SU-DHL-6 (cell line): ENCODE measurements at regions not wholly inside any gene's neighbourhood (a gene's known extent, or its start where the extent isn't known, plus 50 kb on each side); places are given as distances from the start of the nearest gene placed in this dataset.

Source experiments
- H2AFZ ChIP-seq: fragments of 200-600 bp; sonication (generic); 2 replicates; pipeline ENCODE4 v1.6.1; 2014; ENCODE audit warnings: low read depth, mild to moderate bottlenecking, moderate library complexity, mixed read lengths, antibody characterized with exemption, low read length; ENCODE audit not compliant: severe bottlenecking
- H3F3A ChIP-seq: fragments of 200-600 bp; shearing (Covaris generic); 2 replicates; pipeline ENCODE4 v1.6.0; 2016; ENCODE audit warnings: antibody characterized with exemption, mild to moderate bottlenecking; ENCODE audit not compliant: insufficient read depth
- H3K27ac ChIP-seq: fragments of 200-600 bp; sonication (generic); 2 replicates; pipeline ENCODE4 v1.5.1; 2016; ENCODE audit warnings: low read depth, mild to moderate bottlenecking, low read length, moderate library complexity, mixed read lengths
- H3K27me3 ChIP-seq: fragments of 200-600 bp; sonication (generic), shearing (Covaris generic); 2 replicates; pipeline ENCODE4 v1.6.0; 2014; ENCODE audit warnings: mild to moderate bottlenecking, low read length
- H3K36me3 ChIP-seq: fragments of 200-600 bp; sonication (generic); 2 replicates; pipeline ENCODE4 v1.6.1; 2014; ENCODE audit warnings: mild to moderate bottlenecking, low read length, mixed read lengths
- H3K4me2 ChIP-seq: fragments of 300-600, 200-600 bp; shearing (Covaris generic), sonication (generic); 2 replicates; pipeline ENCODE4 v1.6.0; 2014; ENCODE audit warnings: low read length, low read depth, mild to moderate bottlenecking; ENCODE audit not compliant: poor library complexity, severe bottlenecking
- H3K4me3 ChIP-seq: fragments of 200-600 bp; sonication (generic); 2 replicates; pipeline ENCODE4 v1.5.1; 2014; ENCODE audit warnings: antibody characterized with exemption, low read length, mild to moderate bottlenecking, mixed read lengths; ENCODE audit not compliant: insufficient read depth, poor library complexity, severe bottlenecking
- H3K79me2 ChIP-seq: fragments of 200-600 bp; sonication (generic); 2 replicates; pipeline ENCODE4 v1.6.1; 2014; ENCODE audit warnings: mild to moderate bottlenecking, low read length, moderate library complexity; ENCODE audit not compliant: insufficient read depth
- H3K9ac ChIP-seq: fragments of 200-600 bp; sonication (generic); 2 replicates; pipeline ENCODE4 v1.7.0; 2014; ENCODE audit warnings: mild to moderate bottlenecking, low read length
- H3K9me2 ChIP-seq: fragments of 200-600 bp; sonication (generic); replicated peaks from 2 replicates; pipeline ENCODE4 v1.6.1; 2014; ENCODE audit warnings: low read length; ENCODE audit not compliant: insufficient read depth
- H3K9me3 ChIP-seq: fragments of 200-600 bp; sonication (generic); 2 replicates; pipeline ENCODE4 v1.6.1; 2014; ENCODE audit warnings: low read length, mixed read lengths; ENCODE audit not compliant: insufficient read depth
- H4K20me1 ChIP-seq: fragments of 200-600 bp; sonication (generic); 2 replicates; pipeline ENCODE4 v1.6.1; 2014; ENCODE audit warnings: low read depth, mild to moderate bottlenecking, antibody characterized with exemption, low read length, moderate library complexity, mixed read lengths
- EZH2phosphoT487 ChIP-seq: fragments of 200-600 bp; sonication (generic), shearing (Covaris generic); conservative IDR thresholded peaks from 2 replicates; pipeline ENCODE4 v1.6.1; 2018; ENCODE audit warnings: mild to moderate bottlenecking, antibody characterized with exemption, low read length, moderate library complexity, mixed read lengths
- TF ChIP-seq, protein P1 (sequence below): fragments of 200-600 bp; sonication (generic); IDR thresholded peaks from one replicate; pipeline ENCODE4 v1.5.1; 2017; ENCODE audit warnings: antibody characterized with exemption, mild to moderate bottlenecking, low read length, moderate library complexity; ENCODE audit not compliant: insufficient read depth, poor library complexity, severe bottlenecking

DNA sequence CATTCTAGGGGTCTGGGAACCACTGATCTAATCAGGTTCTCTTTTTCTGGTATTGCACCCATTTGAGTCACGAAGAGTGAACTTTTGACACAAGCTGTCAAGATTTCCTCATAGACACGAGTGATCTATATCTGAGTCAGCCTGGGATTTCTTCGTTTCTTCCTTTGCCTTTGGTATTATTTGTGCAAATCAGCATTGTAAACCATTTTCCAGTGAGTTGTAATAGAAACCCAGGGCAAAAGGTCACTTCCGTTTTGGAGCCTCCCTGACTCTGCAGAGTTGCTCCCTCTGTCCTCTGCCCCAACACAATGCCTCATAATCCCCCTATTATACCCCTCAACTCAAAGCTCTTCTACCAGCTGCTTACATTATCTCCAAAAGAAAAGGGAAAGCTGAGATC, 615.1 kb downstream of the EFNB2 start:
- Histone ChIP-seq H3K4me2 (no peak overlapping the region), H3K27ac (no peak overlapping the region), H3K79me2 (no peaks in the 10 kb centered on the region), H3K27me3 (no peaks in the 10 kb centered on the region), H3F3A (no peaks in the 10 kb centered on the region), H4K20me1 (no peaks in the 10 kb centered on the region), H3K9me3 (no peaks in the 10 kb centered on the region), H3K36me3 (no peaks in the 10 kb centered on the region), H3K9ac (no peak overlapping the region), H2AFZ (no peak overlapping the region), H3K9me2 (no peaks in the 10 kb centered on the region), H3K4me3 (no peak overlapping the region)
- TF ChIP-seq, protein P1, sequence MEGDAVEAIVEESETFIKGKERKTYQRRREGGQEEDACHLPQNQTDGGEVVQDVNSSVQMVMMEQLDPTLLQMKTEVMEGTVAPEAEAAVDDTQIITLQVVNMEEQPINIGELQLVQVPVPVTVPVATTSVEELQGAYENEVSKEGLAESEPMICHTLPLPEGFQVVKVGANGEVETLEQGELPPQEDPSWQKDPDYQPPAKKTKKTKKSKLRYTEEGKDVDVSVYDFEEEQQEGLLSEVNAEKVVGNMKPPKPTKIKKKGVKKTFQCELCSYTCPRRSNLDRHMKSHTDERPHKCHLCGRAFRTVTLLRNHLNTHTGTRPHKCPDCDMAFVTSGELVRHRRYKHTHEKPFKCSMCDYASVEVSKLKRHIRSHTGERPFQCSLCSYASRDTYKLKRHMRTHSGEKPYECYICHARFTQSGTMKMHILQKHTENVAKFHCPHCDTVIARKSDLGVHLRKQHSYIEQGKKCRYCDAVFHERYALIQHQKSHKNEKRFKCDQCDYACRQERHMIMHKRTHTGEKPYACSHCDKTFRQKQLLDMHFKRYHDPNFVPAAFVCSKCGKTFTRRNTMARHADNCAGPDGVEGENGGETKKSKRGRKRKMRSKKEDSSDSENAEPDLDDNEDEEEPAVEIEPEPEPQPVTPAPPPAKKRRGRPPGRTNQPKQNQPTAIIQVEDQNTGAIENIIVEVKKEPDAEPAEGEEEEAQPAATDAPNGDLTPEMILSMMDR: no peak
- no peak for TF ChIP-seq EZH2phosphoT487

DNA sequence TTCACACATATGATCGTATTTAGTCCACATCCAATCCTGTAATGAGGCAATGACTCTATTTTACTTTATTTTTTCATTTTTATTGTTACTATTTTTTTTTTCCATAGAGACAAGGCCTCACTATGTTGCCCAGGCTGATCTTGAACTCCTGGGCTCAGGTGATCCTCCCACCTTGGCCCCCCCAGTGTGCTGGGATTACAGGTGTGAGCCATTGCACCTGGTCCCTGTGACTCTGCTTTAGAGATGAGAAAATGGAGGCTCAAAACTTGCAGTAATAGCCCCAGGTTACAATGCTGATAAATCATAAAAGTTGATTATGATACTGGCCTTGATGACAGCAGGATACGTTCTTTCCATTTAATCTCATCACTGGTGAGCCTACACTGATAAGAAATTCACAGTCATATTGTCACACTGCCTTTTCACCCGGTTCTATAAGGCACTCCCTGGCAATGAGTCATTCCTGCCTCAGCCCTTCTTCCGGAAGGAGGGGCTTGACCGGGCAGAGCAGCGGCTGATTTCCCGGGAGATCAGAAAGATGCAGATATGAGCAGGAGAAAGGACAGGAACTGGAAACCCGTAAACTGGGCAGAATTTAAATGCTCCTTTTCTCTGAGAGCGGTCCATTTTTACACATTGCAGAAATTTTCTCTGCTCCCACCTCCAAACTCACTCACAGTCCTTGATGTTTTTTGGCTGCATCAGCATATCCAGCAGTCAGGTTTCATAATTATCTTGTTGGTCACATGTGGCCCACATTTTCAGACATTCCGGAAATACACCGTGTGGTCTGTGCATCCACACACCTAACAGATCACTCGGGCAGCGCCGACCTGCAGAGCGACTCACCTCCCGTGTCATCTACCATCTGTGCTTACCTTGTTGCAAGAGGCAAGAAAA, 616.4 kb downstream of the EFNB2 start:
- Histone ChIP-seq H3K9me3 (no peaks in the 10 kb centered on the region), H3K9me2 (no peaks in the 10 kb centered on the region), H2AFZ (no peak overlapping the region), H3K4me2 (no peak overlapping the region), H3K79me2 (no peaks in the 10 kb centered on the region), H3K36me3 (no peaks in the 10 kb centered on the region), H3F3A (no peaks in the 10 kb centered on the region), H3K4me3 (no peak overlapping the region), H3K9ac (no peak overlapping the region), H3K27ac (no peak overlapping the region), H3K27me3 (no peaks in the 10 kb centered on the region), H4K20me1 (no peaks in the 10 kb centered on the region)
- TF ChIP-seq EZH2phosphoT487: no peak
- TF ChIP-seq, protein P1: no peak

DNA sequence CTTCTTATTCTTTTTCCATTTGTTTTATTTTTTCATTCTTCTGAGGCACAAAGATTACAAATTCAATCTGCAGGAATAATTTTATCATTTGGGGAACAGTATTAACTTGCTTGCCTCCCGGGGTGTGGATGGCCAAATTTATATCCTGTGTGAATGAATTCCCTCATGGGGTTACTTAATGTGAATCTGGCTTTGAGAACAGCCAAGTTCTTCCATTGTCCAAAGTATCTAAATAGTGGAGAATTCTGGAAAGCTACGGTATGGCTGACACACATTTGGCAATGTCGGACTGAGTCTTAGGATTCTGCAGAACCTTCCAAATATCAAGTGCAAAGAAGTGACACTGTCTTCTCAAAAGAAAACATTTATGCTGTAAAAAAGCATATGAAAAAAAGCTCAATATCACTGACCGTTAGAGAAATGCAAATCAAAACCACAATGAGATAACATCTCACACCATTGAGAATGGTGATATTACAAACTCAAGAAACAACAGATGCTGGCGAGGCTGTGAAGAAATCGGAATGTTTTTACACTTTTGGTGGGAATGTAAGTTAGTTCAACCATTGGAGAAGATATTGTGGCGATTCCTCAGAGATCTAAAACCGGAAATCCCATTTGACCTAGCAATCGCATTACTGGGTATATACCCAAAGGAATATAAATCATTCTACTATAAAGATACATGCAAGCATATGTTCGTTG, 620.2 kb downstream of the EFNB2 start:
- Histone ChIP-seq H3K4me3 (no peak overlapping the region), H3K4me2 (no peak overlapping the region), H3K9me2 (no peaks in the 10 kb centered on the region), H2AFZ (no peak overlapping the region), H3K36me3 (no peaks in the 10 kb centered on the region), H3K27ac (no peak overlapping the region), H3K27me3 (no peaks in the 10 kb centered on the region), H3K79me2 (no peaks in the 10 kb centered on the region), H3K9ac (no peak overlapping the region), H3K9me3 (no peaks in the 10 kb centered on the region), H3F3A (no peaks in the 10 kb centered on the region), H4K20me1 (no peaks in the 10 kb centered on the region)
- TF ChIP-seq EZH2phosphoT487: no peak
- TF ChIP-seq, protein P1: no peak
